Progenitor cell of endocrine pancreas (in vitro differentiated cells): ENCODE measurements at regions not wholly inside any gene's neighbourhood (a gene's known extent, or its start where the extent isn't known, plus 50 kb on each side); places are given as distances from the start of the nearest gene placed in this dataset. TPM values are rescaled to one million over a fixed set of nuclear protein-coding genes. Genes with fewer than 3 reads are reported as not detected.

Source experiments
- DNase-seq: peaks from one replicate; pipeline ENCODE4 v3.0.0; 2021; ENCODE audit warnings: low spot score; ENCODE audit not compliant: unreplicated experiment
- H3K27ac Mint-ChIP-seq: 2 replicates; pipeline ENCODE4 v1.8.0; 2021; ENCODE audit warnings: mild to moderate bottlenecking, moderate library complexity, mixed read lengths
- H3K27me3 Mint-ChIP-seq: 2 replicates; pipeline ENCODE4 v1.8.0; 2021; ENCODE audit warnings: mixed read lengths
- H3K36me3 Mint-ChIP-seq: 2 replicates; pipeline ENCODE4 v1.8.0; 2022; ENCODE audit warnings: mixed read lengths; ENCODE audit not compliant: insufficient read depth
- H3K4me1 Mint-ChIP-seq: 2 replicates; pipeline ENCODE4 v1.8.0; 2021; ENCODE audit warnings: low read depth, mixed read lengths
- H3K4me3 Mint-ChIP-seq: 2 replicates; pipeline ENCODE4 v1.8.0; 2021; ENCODE audit warnings: low read depth, mild to moderate bottlenecking, moderate library complexity, mixed read lengths
- H3K9me3 Mint-ChIP-seq: 2 replicates; pipeline ENCODE4 v1.8.0; 2021; ENCODE audit warnings: low read depth, mixed read lengths
- CTCF ChIP-seq: fragments of 200-600 bp; sonication (generic); IDR thresholded peaks from one replicate; pipeline ENCODE4 v1.5.0; 2021; ENCODE audit warnings: antibody characterized with exemption, mild to moderate bottlenecking; ENCODE audit not compliant: unreplicated experiment
- microRNA-seq: library from miRNA; unstranded; fragments of <30 nt; microRNA quantifications from one replicate; pipeline ENCODE4 v1.1.0, GENCODE V29; 2020; ENCODE audit warnings: borderline number of aligned reads; ENCODE audit not compliant: unreplicated experiment

DNA sequence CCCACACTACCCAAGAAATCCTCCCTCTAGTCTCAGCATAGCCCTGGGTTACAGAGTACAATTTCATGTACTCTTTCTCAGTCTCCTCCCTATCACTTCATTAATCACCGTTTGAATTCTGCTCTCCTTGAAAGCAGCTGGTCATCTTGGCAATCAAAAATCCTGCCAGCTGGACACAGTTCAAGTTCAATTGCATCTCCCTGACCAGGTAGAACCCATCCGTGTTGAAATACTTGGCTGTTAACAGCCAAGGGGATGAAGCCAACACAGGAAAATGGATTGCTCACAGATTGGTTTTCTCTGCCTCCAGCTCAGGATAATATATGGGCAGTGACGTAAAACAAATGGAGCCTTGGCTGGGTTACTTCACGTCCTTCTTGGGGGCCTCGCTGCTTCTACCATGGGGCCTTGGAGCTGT is 55.1 kb upstream of the GRK3 start:
- Mint-ChIP-seq H3K4me1 (peaks cover 3% of the 10 kb centered on the region), H3K36me3 (peaks cover 9% of the 10 kb centered on the region), H3K27ac (no peak overlapping the region), H3K27me3 (no peaks in the 10 kb centered on the region), H3K9me3 (no peaks in the 10 kb centered on the region), H3K4me3 (no peak overlapping the region)
- no peak for TF ChIP-seq CTCF
- no peak for DNase-seq

DNA sequence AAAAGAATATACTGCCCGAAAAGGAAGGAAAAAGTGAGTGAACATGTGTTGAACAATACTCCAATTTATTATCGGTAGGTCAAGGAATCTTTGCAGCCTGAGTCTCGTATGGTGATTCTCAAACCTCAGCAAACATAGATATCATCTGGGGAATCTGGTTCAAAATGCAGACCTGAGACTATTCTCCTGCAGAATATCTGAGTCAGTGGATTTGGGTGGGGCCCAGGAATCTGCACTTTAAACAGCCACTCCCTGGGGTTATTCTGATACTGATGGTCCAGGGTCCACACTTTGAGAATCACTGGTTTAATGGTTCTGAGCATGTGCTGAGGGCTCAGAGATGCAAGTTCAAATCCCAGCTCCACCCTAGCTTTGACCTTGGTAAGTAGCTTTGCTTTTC is 53.6 kb upstream of the GRK3 start:
- peaks cover 9% of the 10 kb centered on the region for H3K36me3 Mint-ChIP-seq
- no peak for DNase-seq
- H3K4me1 Mint-ChIP-seq: peaks cover 3% of the 10 kb centered on the region
- TF ChIP-seq CTCF: no peak
- H3K27me3 Mint-ChIP-seq: no peaks in the 10 kb centered on the region
- no peak overlapping the region for H3K27ac Mint-ChIP-seq
- H3K9me3 Mint-ChIP-seq: no peaks in the 10 kb centered on the region
- H3K4me3 Mint-ChIP-seq: no peak overlapping the region

- TF ChIP-seq CTCF: no peak
- no peak overlapping the region for H3K27ac Mint-ChIP-seq
- no peak overlapping the region for H3K4me3 Mint-ChIP-seq
- no peak for DNase-seq
- peaks cover 3% of the 10 kb centered on the region for H3K4me1 Mint-ChIP-seq
- peaks cover 9% of the 10 kb centered on the region for H3K36me3 Mint-ChIP-seq
- H3K27me3 Mint-ChIP-seq: no peaks in the 10 kb centered on the region
- no peaks in the 10 kb centered on the region for H3K9me3 Mint-ChIP-seq
Observed at GRCh38 chr22:25511725-25512124, 52.8 kb upstream of the GRK3 start.

- DNase-seq: no peak
- no peak for TF ChIP-seq CTCF
- Mint-ChIP-seq H3K27ac (peak overlapping the region; percentile 63), H3K4me3 (no peak overlapping the region), H3K36me3 (peaks cover 8% of the 10 kb centered on the region), H3K9me3 (no peaks in the 10 kb centered on the region), H3K27me3 (no peaks in the 10 kb centered on the region), H3K4me1 (peaks cover 3% of the 10 kb centered on the region)
Observed at GRCh38 chr22:25514436-25515180, 49.9 kb upstream of the GRK3 start.

Small RNAs in the stretch of these regions (microRNA-seq; reads per million reads assigned to microRNA genes)
- gene MIR6817: not detected
